GM19025 (cell line): ENCODE measurements at regions not wholly inside any gene's neighbourhood (a gene's known extent, or its start where the extent isn't known, plus 50 kb on each side); places are given as distances from the start of the nearest gene placed in this dataset.
A peak's percentile ranks its signal among the peaks of the same experiment; 100 is the strongest.
"Not testable (repeated sequence)": the region's sequence is repeated elsewhere in the genome, so short reads cannot be mapped to it uniquely, and the experiment has no call there.

Experiments
- ATAC-seq: cut with Tn5 transposase; IDR thresholded peaks from one replicate; pipeline ENCODE4 v1.9.1; 2021; ENCODE audit warnings: mild to moderate bottlenecking, low read depth, moderate library complexity; ENCODE audit not compliant: unreplicated experiment

GRCh38 chr6:134389658-134390057 lies 71.7 kb upstream of the SGK1 start:
- ATAC-seq, result no peak

GRCh38 chr6:134389129-134389528 lies 71.2 kb upstream of the SGK1 start:
- ATAC-seq, result no peak

DNA sequence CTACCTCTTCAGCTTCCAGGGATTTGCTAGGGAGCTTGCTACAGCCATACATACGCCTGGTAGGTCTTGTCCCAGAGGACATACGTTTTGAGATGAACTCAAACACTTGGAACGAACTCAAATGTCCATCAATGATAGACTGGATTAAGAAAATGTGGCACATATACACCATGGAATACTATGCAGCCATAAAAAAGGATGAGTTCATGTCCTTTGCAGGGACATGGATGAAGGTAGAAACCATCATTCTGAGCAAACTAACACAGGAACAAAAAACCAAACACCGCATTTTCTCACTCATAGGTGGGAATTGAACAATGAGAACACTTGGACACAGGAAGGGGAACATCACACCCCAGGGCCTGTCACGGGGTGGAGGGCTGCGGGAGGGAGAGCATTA lies 68.6 kb upstream of the SGK1 start:
- not testable (repeated sequence) for ATAC-seq

GRCh38 chr6:134381959-134382358 lies 64.0 kb upstream of the SGK1 start:
- ATAC-seq, result no peak

GRCh38 chr6:134379599-134379998 lies 61.7 kb upstream of the SGK1 start:
- no peak for ATAC-seq

DNA sequence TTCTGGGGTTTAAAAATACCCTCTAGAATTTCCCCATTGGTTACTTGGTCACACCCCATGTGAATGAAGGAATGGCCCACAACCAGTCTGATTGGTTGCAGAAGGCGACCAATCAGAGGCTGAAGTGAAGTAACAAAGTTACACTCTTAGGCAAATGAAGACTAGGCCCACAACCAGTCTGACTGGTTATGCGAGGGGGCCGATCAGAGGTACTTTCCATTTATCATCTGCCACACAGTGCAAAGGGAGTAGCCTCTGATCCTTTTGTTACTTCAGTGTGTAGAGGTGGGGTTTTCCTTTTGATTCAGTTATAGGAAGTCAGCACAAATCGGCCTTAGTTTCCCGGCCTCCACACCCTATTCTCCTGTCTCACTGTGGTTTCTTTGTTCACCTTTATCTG lies 61.2 kb upstream of the SGK1 start:
- ATAC-seq, result peak; percentile 97

- ATAC-seq, result no peak
Measured at GRCh38 chr6:134378426-134378825, 60.5 kb upstream of the SGK1 start.

GRCh38 chr6:134376785-134377184 lies 58.9 kb upstream of the SGK1 start:
- ATAC-seq, result no peak

DNA sequence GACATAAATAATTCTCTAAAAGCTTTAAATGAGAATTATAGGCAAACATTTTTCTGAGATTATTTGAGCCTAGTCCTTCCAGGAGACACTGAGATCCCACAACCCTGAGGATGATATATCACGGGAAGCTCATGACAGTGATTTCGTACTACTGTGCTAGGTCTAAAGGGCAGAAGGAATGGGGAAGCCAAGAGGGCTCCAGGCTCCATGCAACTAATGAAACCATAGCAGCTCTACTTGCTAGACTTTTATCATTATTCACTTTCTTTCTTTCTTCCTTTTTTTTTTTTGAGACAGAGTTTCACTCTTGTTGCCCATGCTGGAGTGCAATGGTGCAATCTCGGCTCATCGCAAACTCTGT lies 57.3 kb upstream of the SGK1 start:
- no peak for ATAC-seq

DNA sequence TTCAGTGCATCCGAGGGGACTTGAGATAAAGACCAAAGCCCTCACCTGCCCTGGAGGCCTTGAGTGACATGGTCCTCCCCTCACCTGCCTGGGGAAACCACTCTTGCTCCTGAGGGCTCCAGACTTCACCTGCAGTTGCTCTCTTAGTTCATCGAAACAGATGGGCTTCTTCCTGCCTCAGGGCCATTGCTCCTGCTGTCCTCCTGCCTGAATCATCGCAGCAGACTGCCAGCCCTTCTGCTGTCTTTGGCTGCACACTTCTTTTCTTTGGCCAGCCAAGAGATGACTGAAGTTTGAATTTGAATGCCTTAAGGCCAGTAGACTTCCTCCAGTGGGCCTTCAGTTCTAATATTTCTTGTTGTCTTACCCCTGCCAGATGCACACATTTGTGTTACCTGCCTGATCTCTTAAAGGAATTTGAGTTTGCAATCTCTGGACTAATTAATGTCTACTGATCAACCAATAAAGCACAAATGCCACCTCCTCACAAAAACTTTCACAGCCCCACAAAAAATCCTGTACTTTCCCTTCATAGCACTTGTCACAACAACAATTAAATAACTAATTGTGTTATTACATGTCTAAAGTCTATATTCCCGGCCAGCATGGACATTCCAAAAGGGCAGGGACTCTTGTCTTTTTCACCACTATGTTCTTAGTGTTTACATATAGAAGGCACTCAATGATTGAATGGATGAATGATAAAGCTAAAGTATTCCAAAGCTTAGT lies 56.7 kb upstream of the SGK1 start:
- ATAC-seq, result no peak

DNA sequence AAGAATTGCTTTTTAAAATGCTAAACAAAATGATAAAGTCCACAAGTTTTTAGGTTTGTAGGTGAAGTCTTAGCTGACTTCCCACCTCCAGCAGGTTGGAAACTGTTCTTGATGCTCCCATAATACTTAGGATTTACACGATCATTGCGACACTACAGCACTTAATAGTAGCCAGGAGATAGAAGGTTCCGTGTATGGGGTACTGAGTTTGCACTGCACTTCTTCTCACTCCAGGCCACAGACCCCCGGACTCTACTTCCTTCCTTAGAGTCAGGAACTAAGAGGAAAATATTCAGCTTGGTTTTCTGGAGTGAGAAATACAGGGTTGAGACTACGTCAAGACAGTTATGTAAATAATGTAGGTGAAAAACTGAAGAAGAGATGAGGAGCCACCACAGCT lies 56.1 kb upstream of the SGK1 start:
- ATAC-seq, result no peak

DNA sequence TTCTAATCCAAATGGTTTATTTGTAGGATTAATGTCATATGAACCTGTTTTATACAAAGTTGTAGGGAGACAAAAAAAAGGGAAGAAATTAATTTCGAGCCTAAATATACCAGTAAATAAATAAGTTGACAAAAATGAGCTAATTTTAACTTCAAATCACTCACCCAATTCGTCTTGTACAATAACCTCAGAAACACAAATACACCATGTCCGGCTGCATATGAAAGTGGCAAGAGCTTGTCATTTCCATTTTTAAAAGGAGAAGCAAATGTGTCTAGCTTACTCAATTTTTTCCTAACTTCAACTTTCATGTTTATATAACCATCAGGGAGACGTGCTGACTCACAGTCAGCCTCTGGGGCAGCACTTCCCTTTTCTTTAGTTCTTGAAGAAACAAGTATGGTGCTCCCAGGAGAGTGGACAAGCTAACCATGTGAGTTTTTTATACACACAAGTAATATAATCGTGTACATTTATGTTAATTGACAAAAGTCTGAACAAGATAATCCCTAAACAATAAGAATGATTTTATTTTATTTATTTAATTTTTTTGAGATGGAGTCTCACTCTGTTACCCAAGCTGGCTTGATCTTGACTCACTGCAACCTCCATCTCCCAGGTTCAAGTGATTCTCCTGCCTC lies 55.5 kb upstream of the SGK1 start:
- peak; percentile 83 for ATAC-seq

- ATAC-seq, result no peak
Measured at GRCh38 chr6:134372603-134373281, 54.8 kb upstream of the SGK1 start.

DNA sequence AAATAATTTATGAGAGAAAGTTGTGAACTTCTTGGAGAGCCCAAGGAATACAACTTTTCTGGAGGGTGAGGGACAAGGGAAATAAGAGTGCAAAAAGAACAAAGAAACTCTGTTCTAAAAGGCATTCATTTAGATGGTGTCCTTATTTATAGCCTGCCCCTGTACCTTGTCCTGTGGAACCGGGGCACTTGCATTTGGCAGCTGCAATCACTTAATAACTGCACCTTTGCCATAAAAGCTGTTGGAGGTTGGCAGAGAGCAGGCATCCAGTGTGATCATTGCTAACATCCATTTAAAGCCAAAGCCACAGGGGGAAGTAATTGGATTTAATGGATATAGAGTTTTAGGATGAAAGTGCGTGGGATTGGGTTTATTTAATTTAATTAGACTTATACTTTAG lies 50.8 kb upstream of the SGK1 start:
- ATAC-seq, result no peak
